ENCODE measurements at regions not wholly inside any gene's neighbourhood (a gene's known extent, or its start where the extent isn't known, plus 50 kb on each side); places are given as distances from the start of the nearest gene placed in this dataset.
"Not testable (repeated sequence)": the region's sequence is repeated elsewhere in the genome, so short reads cannot be mapped to it uniquely, and the experiment has no call there.

- H3K4me3 ChIP-seq (ENCODE audit: insufficient read depth, low read length) = no peak overlapping the region
- H4K20me1 ChIP-seq (ENCODE audit: insufficient read depth, low read length) = no peaks in the 10 kb centered on the region
- H3K27me3 ChIP-seq (ENCODE audit: insufficient read depth, low read length) = peaks cover 3% of the 10 kb centered on the region
- H3K4me1 ChIP-seq (ENCODE audit: insufficient read depth, low read length) = no peaks in the 10 kb centered on the region
- no peak for TF ChIP-seq CTCF (IDR thresholded peaks at IDR 0.05; ENCODE audit: extremely low read depth, low read depth, low read length)
- no peak overlapping the region for H3K27ac ChIP-seq (ENCODE audit: low read depth, low read length)
- H3K4me2 ChIP-seq (ENCODE audit: insufficient read depth, low read length) = no peak overlapping the region
- no peaks in the 10 kb centered on the region for H3K9me3 ChIP-seq (ENCODE audit: low read depth, low read length)
- no peaks in the 10 kb centered on the region for H3K36me3 ChIP-seq (ENCODE audit: insufficient read depth, low read length)
- DNase-seq (ENCODE audit: insufficient read length, low spot score, missing footprints) = no peak
- H2AFZ ChIP-seq (ENCODE audit: low read length) = no peak overlapping the region
- H3K79me2 ChIP-seq (ENCODE audit: insufficient read depth, low read length) = no peaks in the 10 kb centered on the region
Measured at GRCh38 chr6:28615955-28616747, 90.5 kb downstream of the GPX5 start.

- no peak overlapping the region for H3K27ac ChIP-seq (ENCODE audit: low read depth, low read length)
- H3K27me3 ChIP-seq (ENCODE audit: insufficient read depth, low read length) = peaks cover 3% of the 10 kb centered on the region
- H4K20me1 ChIP-seq (ENCODE audit: insufficient read depth, low read length) = no peaks in the 10 kb centered on the region
- H3K4me1 ChIP-seq (ENCODE audit: insufficient read depth, low read length) = no peaks in the 10 kb centered on the region
- no peak overlapping the region for H2AFZ ChIP-seq (ENCODE audit: low read length)
- H3K79me2 ChIP-seq (ENCODE audit: insufficient read depth, low read length) = no peaks in the 10 kb centered on the region
- no peak overlapping the region for H3K4me3 ChIP-seq (ENCODE audit: insufficient read depth, low read length)
- H3K9me3 ChIP-seq (ENCODE audit: low read depth, low read length) = no peaks in the 10 kb centered on the region
- TF ChIP-seq CTCF (IDR thresholded peaks at IDR 0.05; ENCODE audit: extremely low read depth, low read depth, low read length) = no peak
- H3K36me3 ChIP-seq (ENCODE audit: insufficient read depth, low read length) = no peaks in the 10 kb centered on the region
- no peak overlapping the region for H3K4me2 ChIP-seq (ENCODE audit: insufficient read depth, low read length)
- DNase-seq (ENCODE audit: insufficient read length, low spot score, missing footprints) = no peak
Measured at GRCh38 chr6:28618898-28619555, 93.3 kb downstream of the GPX5 start.

- not testable (repeated sequence) for H3K4me1 ChIP-seq (ENCODE audit: insufficient read depth, low read length); H3K36me3 ChIP-seq (ENCODE audit: insufficient read depth, low read length); H4K20me1 ChIP-seq (ENCODE audit: insufficient read depth, low read length); DNase-seq (ENCODE audit: insufficient read length, low spot score, missing footprints); H3K4me2 ChIP-seq (ENCODE audit: insufficient read depth, low read length); H3K27ac ChIP-seq (ENCODE audit: low read depth, low read length); H3K9me3 ChIP-seq (ENCODE audit: low read depth, low read length); H2AFZ ChIP-seq (ENCODE audit: low read length); H3K27me3 ChIP-seq (ENCODE audit: insufficient read depth, low read length); H3K79me2 ChIP-seq (ENCODE audit: insufficient read depth, low read length); H3K4me3 ChIP-seq (ENCODE audit: insufficient read depth, low read length)
Measured at GRCh38 chr6:28621268-28621667, 95.6 kb downstream of the GPX5 start.

- not testable (repeated sequence) for H3K4me1 ChIP-seq (ENCODE audit: insufficient read depth, low read length); H3K4me3 ChIP-seq (ENCODE audit: insufficient read depth, low read length); H3K4me2 ChIP-seq (ENCODE audit: insufficient read depth, low read length); H3K27ac ChIP-seq (ENCODE audit: low read depth, low read length); H3K36me3 ChIP-seq (ENCODE audit: insufficient read depth, low read length); H3K9me3 ChIP-seq (ENCODE audit: low read depth, low read length); H2AFZ ChIP-seq (ENCODE audit: low read length); H4K20me1 ChIP-seq (ENCODE audit: insufficient read depth, low read length); H3K27me3 ChIP-seq (ENCODE audit: insufficient read depth, low read length); DNase-seq (ENCODE audit: insufficient read length, low spot score, missing footprints); H3K79me2 ChIP-seq (ENCODE audit: insufficient read depth, low read length)
Measured at GRCh38 chr6:28623242-28623641, 97.6 kb downstream of the GPX5 start.

GRCh38 chr6:28626386-28626785 lies 100.7 kb downstream of the GPX5 start:
- not testable (repeated sequence) for DNase-seq (ENCODE audit: insufficient read length, low spot score, missing footprints); H3K4me1 ChIP-seq (ENCODE audit: insufficient read depth, low read length); H3K4me3 ChIP-seq (ENCODE audit: insufficient read depth, low read length); H2AFZ ChIP-seq (ENCODE audit: low read length); H3K36me3 ChIP-seq (ENCODE audit: insufficient read depth, low read length); H3K79me2 ChIP-seq (ENCODE audit: insufficient read depth, low read length); H3K27ac ChIP-seq (ENCODE audit: low read depth, low read length); H3K27me3 ChIP-seq (ENCODE audit: insufficient read depth, low read length); H4K20me1 ChIP-seq (ENCODE audit: insufficient read depth, low read length); H3K4me2 ChIP-seq (ENCODE audit: insufficient read depth, low read length); H3K9me3 ChIP-seq (ENCODE audit: low read depth, low read length)
